MCF 10A (cell line): ENCODE measurements at regions not wholly inside any gene's neighbourhood (a gene's known extent, or its start where the extent isn't known, plus 50 kb on each side); places are given as distances from the start of the nearest gene placed in this dataset.
"Not testable (repeated sequence)": the region's sequence is repeated elsewhere in the genome, so short reads cannot be mapped to it uniquely, and the experiment has no call there.

Source experiments
- BruUV-seq: library from RNA; stranded (reverse); fragments of 400-500 nt; replicated peaks from 2 replicates; lab custom pipeline; 2021; lab: Mats Ljungman, UMichigan
- CTCF ChIA-PET: fragments of 300-600 bp; sonication (Branson Sonifier 250); formaldehyde crosslinking; extraction: SDS; loops from one replicate; lab custom pipeline; 2021; ENCODE audit warnings: antibody characterized with exemption, inconsistent platforms; lab: Yijun Ruan, JAX
- POLR2A ChIA-PET: fragments of 300-600, 350-650 bp; sonication (Branson Sonifier 250); formaldehyde crosslinking; extraction: SDS; loops from one replicate; lab custom pipeline; 2020; ENCODE audit warnings: antibody characterized with exemption, inconsistent platforms; lab: Yijun Ruan, JAX
- DNase-seq: peaks from one replicate; pipeline ENCODE4 v3.0.0-alpha.2; 2018; ENCODE audit not compliant: unreplicated experiment
- H3K27ac Mint-ChIP-seq: one replicate; pipeline ENCODE4 v1.8.0; 2022; ENCODE audit warnings: mild to moderate bottlenecking, low read depth, mixed read lengths; ENCODE audit not compliant: unreplicated experiment
- H3K27me3 Mint-ChIP-seq: one replicate; pipeline ENCODE4 v1.8.0; 2022; ENCODE audit warnings: mixed read lengths; ENCODE audit not compliant: insufficient read depth, unreplicated experiment
- H3K36me3 Mint-ChIP-seq: one replicate; pipeline ENCODE4 v1.8.0; 2022; ENCODE audit warnings: mild to moderate bottlenecking, moderate library complexity, mixed read lengths; ENCODE audit not compliant: insufficient read depth, unreplicated experiment
- H3K4me1 Mint-ChIP-seq: one replicate; pipeline ENCODE4 v1.8.0; 2022; ENCODE audit warnings: mixed read lengths; ENCODE audit not compliant: insufficient read depth, unreplicated experiment
- H3K4me3 Mint-ChIP-seq: one replicate; pipeline ENCODE4 v1.8.0; 2022; ENCODE audit warnings: mild to moderate bottlenecking, moderate library complexity, mixed read lengths; ENCODE audit not compliant: unreplicated experiment
- H3K9me3 Mint-ChIP-seq: one replicate; pipeline ENCODE4 v1.8.0; 2022; ENCODE audit warnings: mixed read lengths; ENCODE audit not compliant: unreplicated experiment
- CTCF ChIP-seq: fragments of 200-600 bp; IDR thresholded peaks from one replicate; pipeline ENCODE4 v1.8.0; 2022; ENCODE audit warnings: antibody characterized with exemption, mild to moderate bottlenecking; ENCODE audit not compliant: unreplicated experiment
- intact Hi-C: fragments of 100-400 bp; cut with micrococcal nuclease; formaldehyde crosslinking; loops from 2 replicates; pipeline ENCODE4 v1.14.1; 2022

DNA sequence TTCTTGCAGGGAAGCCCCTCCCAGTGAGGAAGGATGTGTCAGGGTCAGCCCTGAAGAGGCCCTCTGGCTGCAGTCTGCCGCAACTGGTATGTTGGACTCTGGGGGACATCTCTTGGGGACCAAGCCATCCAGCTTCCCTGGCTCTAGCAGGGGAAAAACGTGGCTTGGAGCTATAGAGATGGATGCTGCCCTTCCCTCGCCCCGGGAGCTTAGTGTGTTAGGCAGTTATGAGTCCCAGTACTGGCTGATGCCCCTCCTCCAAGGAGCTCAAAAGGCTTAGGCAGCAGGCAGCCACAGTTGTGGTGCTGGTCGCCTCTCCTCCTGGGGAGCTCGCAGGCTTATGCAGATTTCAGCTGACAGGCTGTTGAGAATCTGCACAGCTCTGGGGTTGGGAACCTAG is 353.1 kb upstream of the GBE1 start:
- no TSS peak for BruUV-seq
- Mint-ChIP-seq H3K4me3 (no peak overlapping the region), H3K27me3 (no peaks in the 10 kb centered on the region), H3K9me3 (peaks cover 34% of the 10 kb centered on the region), H3K27ac (no peak overlapping the region), H3K4me1 (no peaks in the 10 kb centered on the region), H3K36me3 (no peaks in the 10 kb centered on the region)
- CTCF ChIA-PET: no interaction called here
- DNase-seq: no peak
- POLR2A ChIA-PET: no interaction called here
- intact Hi-C loops: no loop called here
- TF ChIP-seq CTCF: no peak

GRCh38 chr3:82110721-82111120 is 349.3 kb upstream of the GBE1 start:
- H3K4me3 Mint-ChIP-seq, POLR2A ChIA-PET, CTCF ChIA-PET, H3K27me3 Mint-ChIP-seq, H3K4me1 Mint-ChIP-seq, DNase-seq, intact Hi-C loops, H3K27ac Mint-ChIP-seq, H3K36me3 Mint-ChIP-seq, BruUV-seq: not testable (repeated sequence)
- peaks cover 26% of the 10 kb centered on the region for H3K9me3 Mint-ChIP-seq

GRCh38 chr3:82103241-82103640 is 341.8 kb upstream of the GBE1 start:
- no peaks in the 10 kb centered on the region for H3K36me3 Mint-ChIP-seq
- POLR2A ChIA-PET: no interaction called here
- DNase-seq: no peak
- TF ChIP-seq CTCF: no peak
- intact Hi-C loops: no loop called here
- CTCF ChIA-PET: no interaction called here
- no peaks in the 10 kb centered on the region for H3K9me3 Mint-ChIP-seq
- H3K4me1 Mint-ChIP-seq: peaks cover 11% of the 10 kb centered on the region
- H3K4me3 Mint-ChIP-seq: no peak overlapping the region
- H3K27me3 Mint-ChIP-seq: no peaks in the 10 kb centered on the region
- no TSS peak for BruUV-seq
- H3K27ac Mint-ChIP-seq: no peak overlapping the region

DNA sequence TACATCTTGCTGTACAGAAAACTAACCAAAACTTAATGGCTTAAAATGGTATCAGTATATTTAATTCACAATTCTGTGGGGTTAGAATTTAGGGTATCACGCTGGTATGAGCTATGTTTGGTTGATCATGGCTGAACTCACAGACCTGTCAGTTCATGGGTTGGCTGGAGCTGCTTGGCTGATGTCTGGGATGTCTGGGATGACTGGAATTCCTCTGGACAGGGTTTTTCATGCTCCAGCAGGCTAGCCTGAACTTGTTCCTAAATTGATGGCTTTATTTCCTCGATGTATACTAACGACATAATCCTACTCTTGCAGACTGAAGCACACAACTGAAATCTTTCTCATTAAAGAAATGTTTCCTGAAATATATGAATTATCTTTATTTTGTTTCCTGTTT is 338.9 kb upstream of the GBE1 start:
- DNase-seq: peak; percentile 53
- Mint-ChIP-seq H3K36me3 (no peaks in the 10 kb centered on the region), H3K9me3 (no peaks in the 10 kb centered on the region), H3K27ac (peak overlapping the region; percentile 17), H3K4me1 (peaks cover 11% of the 10 kb centered on the region), H3K27me3 (no peaks in the 10 kb centered on the region), H3K4me3 (no peak overlapping the region)
- CTCF ChIA-PET: interaction anchor here (0.7 to 0.8 kb wide), 2 partner anchors 37 to 190 kb away, joined by 3 to 4 read pairs; no protein-coding TSS in a partner anchor
- BruUV-seq: no TSS peak
- intact Hi-C loops: no loop called here
- no peak for TF ChIP-seq CTCF
- POLR2A ChIA-PET: interaction anchor here (1.3 kb wide), 1 partner anchor 11 kb away, joined by 4 read pairs; no protein-coding TSS in a partner anchor

GRCh38 chr3:82093641-82094040 is 332.2 kb upstream of the GBE1 start:
- no TSS peak for BruUV-seq
- DNase-seq: no peak
- POLR2A ChIA-PET: no interaction called here
- no peak for TF ChIP-seq CTCF
- no peak overlapping the region for H3K4me3 Mint-ChIP-seq
- no peaks in the 10 kb centered on the region for H3K36me3 Mint-ChIP-seq
- H3K27me3 Mint-ChIP-seq: no peaks in the 10 kb centered on the region
- intact Hi-C loops: no loop called here
- CTCF ChIA-PET: interaction anchor here (0.7 kb wide), 2 partner anchors 66 to 80 kb away, joined by 3 read pairs; no protein-coding TSS in a partner anchor
- H3K27ac Mint-ChIP-seq: no peak overlapping the region
- H3K9me3 Mint-ChIP-seq: no peaks in the 10 kb centered on the region
- H3K4me1 Mint-ChIP-seq: no peaks in the 10 kb centered on the region
